ENCODE measurements at regions not wholly inside any gene's neighbourhood (a gene's known extent, or its start where the extent isn't known, plus 50 kb on each side); places are given as distances from the start of the nearest gene placed in this dataset.

GRCh38 chr2:61774351-61774750 lies 79.5 kb downstream of the FAM161A start:
- H3K27ac ChIP-seq, result no peak overlapping the region
- TF ChIP-seq, protein P1, sequence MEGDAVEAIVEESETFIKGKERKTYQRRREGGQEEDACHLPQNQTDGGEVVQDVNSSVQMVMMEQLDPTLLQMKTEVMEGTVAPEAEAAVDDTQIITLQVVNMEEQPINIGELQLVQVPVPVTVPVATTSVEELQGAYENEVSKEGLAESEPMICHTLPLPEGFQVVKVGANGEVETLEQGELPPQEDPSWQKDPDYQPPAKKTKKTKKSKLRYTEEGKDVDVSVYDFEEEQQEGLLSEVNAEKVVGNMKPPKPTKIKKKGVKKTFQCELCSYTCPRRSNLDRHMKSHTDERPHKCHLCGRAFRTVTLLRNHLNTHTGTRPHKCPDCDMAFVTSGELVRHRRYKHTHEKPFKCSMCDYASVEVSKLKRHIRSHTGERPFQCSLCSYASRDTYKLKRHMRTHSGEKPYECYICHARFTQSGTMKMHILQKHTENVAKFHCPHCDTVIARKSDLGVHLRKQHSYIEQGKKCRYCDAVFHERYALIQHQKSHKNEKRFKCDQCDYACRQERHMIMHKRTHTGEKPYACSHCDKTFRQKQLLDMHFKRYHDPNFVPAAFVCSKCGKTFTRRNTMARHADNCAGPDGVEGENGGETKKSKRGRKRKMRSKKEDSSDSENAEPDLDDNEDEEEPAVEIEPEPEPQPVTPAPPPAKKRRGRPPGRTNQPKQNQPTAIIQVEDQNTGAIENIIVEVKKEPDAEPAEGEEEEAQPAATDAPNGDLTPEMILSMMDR (IDR thresholded peaks at IDR 0.05), result no peak
- no peak for TF ChIP-seq ZFX (IDR thresholded peaks at IDR 0.05; ENCODE audit: borderline replicate concordance)

- TF ChIP-seq ZFX (IDR thresholded peaks at IDR 0.05; ENCODE audit: borderline replicate concordance), result no peak
- TF ChIP-seq, protein P1 (IDR thresholded peaks at IDR 0.05), result no peak
- no peak overlapping the region for H3K27ac ChIP-seq
Observed at GRCh38 chr2:61771904-61772845, 81.7 kb downstream of the FAM161A start.

DNA sequence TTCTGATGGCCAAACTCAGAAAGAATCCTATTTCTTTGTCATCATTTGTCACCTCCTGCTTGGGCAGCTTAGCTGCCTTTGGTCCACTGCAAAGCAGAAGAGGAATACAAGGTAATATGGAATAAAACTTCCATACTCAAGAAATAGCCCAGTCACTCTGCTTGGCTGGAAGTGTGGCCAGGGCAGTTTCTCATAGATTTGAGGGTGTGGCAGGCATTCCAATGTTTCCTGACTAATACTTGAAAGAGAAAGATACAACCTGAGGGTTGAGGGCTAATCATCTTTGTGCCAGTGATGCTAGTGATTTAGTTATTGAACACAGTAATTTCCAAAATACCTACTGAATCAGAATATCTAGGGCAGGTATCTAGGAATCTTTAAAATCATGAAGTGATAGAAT lies 83.1 kb downstream of the FAM161A start:
- TF ChIP-seq, protein P1 (IDR thresholded peaks at IDR 0.05), result no peak
- TF ChIP-seq ZFX (IDR thresholded peaks at IDR 0.05; ENCODE audit: borderline replicate concordance), result no peak
- no peak overlapping the region for H3K27ac ChIP-seq

- no peak overlapping the region for H3K27ac ChIP-seq
- TF ChIP-seq, protein P1 (IDR thresholded peaks at IDR 0.05), result no peak
- no peak for TF ChIP-seq ZFX (IDR thresholded peaks at IDR 0.05; ENCODE audit: borderline replicate concordance)
Observed at GRCh38 chr2:61770298-61770697, 83.6 kb downstream of the FAM161A start.

GRCh38 chr2:61769093-61769675 lies 84.7 kb downstream of the FAM161A start:
- no peak for TF ChIP-seq ZFX (IDR thresholded peaks at IDR 0.05; ENCODE audit: borderline replicate concordance)
- TF ChIP-seq, protein P1 (IDR thresholded peaks at IDR 0.05), result no peak
- H3K27ac ChIP-seq, result no peak overlapping the region

GRCh38 chr2:61764035-61764800 lies 89.6 kb downstream of the FAM161A start:
- TF ChIP-seq, protein P1 (IDR thresholded peaks at IDR 0.05), result peak; percentile 19; the same call in 1 of the 2 replicates
- no peak for TF ChIP-seq ZFX (IDR thresholded peaks at IDR 0.05; ENCODE audit: borderline replicate concordance)
- H3K27ac ChIP-seq, result peak overlapping the region; percentile 98

All from 22Rv1 (cell line).